ENCODE measurements at regions not wholly inside any gene's neighbourhood (a gene's known extent, or its start where the extent isn't known, plus 50 kb on each side); places are given as distances from the start of the nearest gene placed in this dataset.
A peak's percentile ranks its signal among the peaks of the same experiment; 100 is the strongest.

GRCh38 chr10:120981601-120982391 is 130.6 kb downstream of the WDR11 start:
- DNase-seq (ENCODE audit: low spot score), result no peak
- Histone ChIP-seq H3K4me1 (ENCODE audit: insufficient read depth) (peaks cover 59% of the 10 kb centered on the region), H3K79me2 (no peaks in the 10 kb centered on the region), H3K27ac (peak overlapping the region; percentile 83), H3K27me3 (no peaks in the 10 kb centered on the region), H2AFZ (no peak overlapping the region), H3K9me2 (replicated peaks; ENCODE audit: insufficient read depth) (no peaks in the 10 kb centered on the region), H3K36me3 (replicated peaks; ENCODE audit: insufficient read depth, low read depth) (no peaks in the 10 kb centered on the region), H3K9me3 (ENCODE audit: low read depth) (no peaks in the 10 kb centered on the region), H4K20me1 (ENCODE audit: insufficient read depth, poor library complexity, severe bottlenecking) (no peaks in the 10 kb centered on the region), H3K4me2 (peak overlapping the region; percentile 56), H3K4me3 (no peak overlapping the region)
- TF ChIP-seq CTCF (IDR thresholded peaks at IDR 0.05; ENCODE audit: poor library complexity) (no peak), EZH2 (IDR thresholded peaks at IDR 0.05; ENCODE audit: borderline replicate concordance) (no peak), EZH2phosphoT487 (IDR thresholded peaks at IDR 0.05; ENCODE audit: low read depth, severe bottlenecking, unreplicated experiment) (no peak)
- 32% methylated on average over 8 of the region's 8 CpGs for WGBS (ENCODE audit: low lambda C conversion rate, missing lambda C conversion rate)

GRCh38 chr10:120982507-120982906 is 131.3 kb downstream of the WDR11 start:
- H3K36me3 ChIP-seq (replicated peaks; ENCODE audit: insufficient read depth, low read depth), result no peaks in the 10 kb centered on the region
- no peak overlapping the region for H3K4me3 ChIP-seq
- H3K27me3 ChIP-seq, result no peaks in the 10 kb centered on the region
- TF ChIP-seq CTCF (IDR thresholded peaks at IDR 0.05; ENCODE audit: poor library complexity) (no peak), EZH2 (IDR thresholded peaks at IDR 0.05; ENCODE audit: borderline replicate concordance) (no peak), EZH2phosphoT487 (IDR thresholded peaks at IDR 0.05; ENCODE audit: low read depth, severe bottlenecking, unreplicated experiment) (no peak)
- H3K9me3 ChIP-seq (ENCODE audit: low read depth), result no peaks in the 10 kb centered on the region
- no peaks in the 10 kb centered on the region for H3K79me2 ChIP-seq
- peaks cover 52% of the 10 kb centered on the region for H3K4me1 ChIP-seq (ENCODE audit: insufficient read depth)
- no peaks in the 10 kb centered on the region for H3K9me2 ChIP-seq (replicated peaks; ENCODE audit: insufficient read depth)
- H2AFZ ChIP-seq, result no peak overlapping the region
- no peak overlapping the region for H3K4me2 ChIP-seq
- WGBS (ENCODE audit: low lambda C conversion rate, missing lambda C conversion rate), result 41% methylated on average over 3 of the region's 3 CpGs
- H3K27ac ChIP-seq, result peak overlapping the region; percentile 83
- no peaks in the 10 kb centered on the region for H4K20me1 ChIP-seq (ENCODE audit: insufficient read depth, poor library complexity, severe bottlenecking)
- no peak for DNase-seq (ENCODE audit: low spot score)

DNA sequence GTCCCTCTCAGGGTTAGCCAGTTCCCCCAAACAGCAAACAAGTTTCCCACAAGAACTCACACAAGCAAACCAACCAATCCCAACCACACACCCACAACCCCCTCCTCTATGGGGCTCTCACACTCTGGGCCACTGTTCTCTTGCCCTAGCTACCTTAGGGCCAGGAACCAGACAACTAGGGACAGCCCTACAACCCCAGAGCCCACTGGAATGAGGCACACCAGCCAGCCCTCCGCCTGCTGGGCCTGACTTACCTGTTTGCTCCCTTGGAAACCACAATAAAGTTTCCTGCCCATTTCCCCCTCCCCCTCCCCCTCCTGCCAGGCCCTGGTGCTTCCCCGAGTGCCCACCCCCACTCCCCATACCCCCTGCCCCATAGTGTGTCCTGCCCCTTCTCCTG is 132.6 kb downstream of the WDR11 start:
- no peak for DNase-seq (ENCODE audit: low spot score)
- no peaks in the 10 kb centered on the region for H4K20me1 ChIP-seq (ENCODE audit: insufficient read depth, poor library complexity, severe bottlenecking)
- H3K36me3 ChIP-seq (replicated peaks; ENCODE audit: insufficient read depth, low read depth), result no peaks in the 10 kb centered on the region
- H3K9me2 ChIP-seq (replicated peaks; ENCODE audit: insufficient read depth), result no peaks in the 10 kb centered on the region
- H2AFZ ChIP-seq, result no peak overlapping the region
- no peak overlapping the region for H3K4me2 ChIP-seq
- H3K9me3 ChIP-seq (ENCODE audit: low read depth), result no peaks in the 10 kb centered on the region
- WGBS (ENCODE audit: low lambda C conversion rate, missing lambda C conversion rate), result 100% methylated on average over 1 of the region's 2 CpGs
- H3K4me3 ChIP-seq, result no peak overlapping the region
- H3K79me2 ChIP-seq, result no peaks in the 10 kb centered on the region
- H3K27me3 ChIP-seq, result no peaks in the 10 kb centered on the region
- no peak for TF ChIP-seq EZH2 (IDR thresholded peaks at IDR 0.05; ENCODE audit: borderline replicate concordance)
- TF ChIP-seq CTCF (IDR thresholded peaks at IDR 0.05; ENCODE audit: poor library complexity), result no peak
- no peak for TF ChIP-seq EZH2phosphoT487 (IDR thresholded peaks at IDR 0.05; ENCODE audit: low read depth, severe bottlenecking, unreplicated experiment)
- peaks cover 42% of the 10 kb centered on the region for H3K4me1 ChIP-seq (ENCODE audit: insufficient read depth)
- peak overlapping the region; percentile 29 for H3K27ac ChIP-seq
